GM19351 (cell line): ENCODE measurements at regions not wholly inside any gene's neighbourhood (a gene's known extent, or its start where the extent isn't known, plus 50 kb on each side); places are given as distances from the start of the nearest gene placed in this dataset.

Experiments
- ATAC-seq: cut with Tn5 transposase; IDR thresholded peaks from one replicate; pipeline ENCODE4 v1.9.1; 2021; ENCODE audit warnings: mild to moderate bottlenecking, moderate library complexity; ENCODE audit not compliant: unreplicated experiment

- peak; percentile 82 for ATAC-seq
Measured at GRCh38 chr11:128367573-128367972, 219.8 kb downstream of the ETS1 start.

DNA sequence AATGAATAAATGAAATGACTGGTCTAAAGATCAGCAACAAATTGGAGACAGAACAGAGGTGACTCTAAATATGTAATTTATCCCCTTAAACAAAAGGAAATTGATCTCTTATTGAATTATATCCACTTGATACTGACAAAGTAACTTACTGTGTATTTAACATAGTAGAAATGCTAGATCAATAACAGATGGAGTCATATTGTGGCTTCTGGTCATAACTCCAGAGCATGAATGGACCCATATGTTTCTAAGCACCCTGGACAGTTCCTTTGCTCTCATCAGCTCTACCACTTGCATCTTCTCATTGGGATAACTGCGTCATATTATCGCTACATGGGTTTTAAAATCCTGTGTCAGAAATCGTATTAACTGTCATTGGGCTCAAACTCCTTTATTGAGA lies 222.3 kb downstream of the ETS1 start:
- no peak for ATAC-seq

DNA sequence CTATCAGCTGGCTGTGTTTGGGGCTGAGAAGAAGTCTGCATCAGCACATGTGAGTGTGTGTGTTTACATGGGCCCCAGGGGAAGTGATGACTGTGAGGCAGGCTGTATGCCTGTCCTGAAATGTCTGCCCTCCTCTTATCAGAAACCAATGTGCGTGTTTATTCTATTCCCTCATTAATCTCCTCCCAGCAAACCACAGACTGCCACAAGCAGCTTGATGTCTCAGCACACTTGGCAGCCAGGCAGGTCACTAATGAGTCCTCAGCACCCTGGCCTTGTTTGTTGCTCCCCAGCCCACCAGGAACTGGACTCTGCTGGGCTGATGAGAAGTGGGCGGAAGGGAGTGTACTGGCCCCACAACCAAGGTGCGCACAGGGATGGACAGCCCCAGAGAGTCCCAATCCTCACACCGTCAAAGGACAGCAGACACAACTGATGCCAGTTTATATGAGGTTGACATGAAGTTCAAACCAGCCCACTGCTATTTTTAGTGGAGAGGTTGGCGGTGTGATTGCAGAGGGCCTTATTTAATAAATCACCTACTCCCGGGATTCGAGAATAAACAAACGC lies 225.8 kb downstream of the ETS1 start:
- no peak for ATAC-seq

DNA sequence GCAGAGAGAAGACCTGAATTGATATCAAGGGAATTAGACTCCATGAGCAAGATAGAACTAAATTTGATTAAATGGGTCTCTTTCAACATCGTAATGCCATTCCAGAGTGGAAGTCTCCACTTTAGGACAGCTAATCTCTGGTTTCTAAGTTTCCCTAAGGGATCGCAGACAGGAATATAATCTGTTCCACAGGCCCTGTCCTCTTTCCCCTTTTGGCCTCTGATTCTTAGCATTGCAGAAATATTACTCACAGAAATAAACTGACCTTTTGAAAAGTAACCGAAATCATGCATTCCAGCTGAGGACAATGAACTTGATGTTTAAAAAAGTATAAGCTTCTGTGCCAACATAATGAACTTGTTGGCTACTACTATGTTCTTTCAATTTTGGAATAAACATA lies 227.8 kb downstream of the ETS1 start:
- ATAC-seq = no peak

GRCh38 chr11:128357073-128357472 lies 230.3 kb downstream of the ETS1 start:
- no peak for ATAC-seq

GRCh38 chr11:128355558-128355957 lies 231.8 kb downstream of the ETS1 start:
- ATAC-seq = no peak

DNA sequence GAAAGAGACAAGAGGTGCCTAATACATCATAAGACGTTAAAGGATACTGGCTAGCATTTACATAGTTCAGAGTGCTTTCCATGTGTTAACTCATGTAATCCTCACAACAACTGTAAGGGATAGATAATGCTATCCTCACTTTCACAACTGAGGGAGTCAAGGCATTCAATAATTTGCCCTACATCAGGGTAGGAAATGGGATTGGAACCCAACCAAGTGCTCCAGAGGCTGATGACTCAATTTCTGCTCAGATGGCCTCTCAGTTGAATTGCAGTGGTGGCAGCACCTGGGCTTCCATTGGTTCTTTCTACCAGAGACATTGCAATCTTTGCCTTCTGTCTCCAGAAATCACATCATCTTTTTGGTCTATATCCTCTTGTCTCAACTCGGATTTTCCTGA lies 232.9 kb downstream of the ETS1 start:
- ATAC-seq = no peak

DNA sequence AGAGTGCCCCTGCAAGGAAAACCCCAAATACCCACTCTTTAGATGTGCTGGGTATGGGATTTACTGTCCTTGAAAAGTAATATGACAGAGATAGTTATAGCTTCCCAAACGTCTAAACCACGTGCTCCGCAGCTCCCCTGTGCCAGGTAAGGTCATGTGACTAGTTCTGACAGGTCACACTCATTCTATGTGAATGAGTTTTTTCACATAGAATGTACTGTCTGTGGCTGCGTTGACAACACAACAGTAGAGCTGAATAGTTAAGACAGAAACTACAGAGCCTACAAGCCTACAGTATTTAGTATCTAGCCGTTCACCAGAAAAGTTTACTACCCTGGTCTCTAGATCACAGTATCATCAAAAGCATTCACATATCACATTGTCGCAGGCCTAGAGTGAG lies 236.2 kb downstream of the ETS1 start:
- no peak for ATAC-seq

- ATAC-seq = no peak
Measured at GRCh38 chr11:128349650-128350299, 237.6 kb downstream of the ETS1 start.

DNA sequence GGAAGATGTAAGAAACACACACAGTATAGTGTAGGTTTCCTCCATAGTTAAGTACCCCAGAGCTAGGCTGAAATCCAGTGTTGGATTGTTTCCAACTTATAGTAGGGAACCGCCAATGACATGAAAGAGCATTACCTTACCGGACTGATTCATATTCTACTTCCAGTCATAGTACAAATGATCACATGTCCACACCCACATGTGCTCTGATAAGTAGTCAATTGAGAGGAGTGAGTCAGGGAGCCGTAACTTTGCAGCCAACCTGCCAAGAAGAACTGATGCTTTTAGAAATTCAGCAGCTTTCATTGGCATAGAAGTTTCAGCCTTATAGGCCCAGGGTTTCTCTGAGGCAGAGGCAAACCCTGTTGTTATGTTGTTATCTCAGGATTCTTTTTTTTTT lies 240.6 kb downstream of the ETS1 start:
- no peak for ATAC-seq

- ATAC-seq = no peak
Measured at GRCh38 chr11:128345316-128345715, 242.0 kb downstream of the ETS1 start.

GRCh38 chr11:128343870-128344269 lies 243.5 kb downstream of the ETS1 start:
- ATAC-seq = no peak

- ATAC-seq = no peak
Measured at GRCh38 chr11:128343135-128343514, 244.2 kb downstream of the ETS1 start.

- peak; percentile 88 for ATAC-seq
Measured at GRCh38 chr11:128342511-128343134, 244.7 kb downstream of the ETS1 start.

- ATAC-seq = no peak
Measured at GRCh38 chr11:128341280-128342248, 245.8 kb downstream of the ETS1 start.

DNA sequence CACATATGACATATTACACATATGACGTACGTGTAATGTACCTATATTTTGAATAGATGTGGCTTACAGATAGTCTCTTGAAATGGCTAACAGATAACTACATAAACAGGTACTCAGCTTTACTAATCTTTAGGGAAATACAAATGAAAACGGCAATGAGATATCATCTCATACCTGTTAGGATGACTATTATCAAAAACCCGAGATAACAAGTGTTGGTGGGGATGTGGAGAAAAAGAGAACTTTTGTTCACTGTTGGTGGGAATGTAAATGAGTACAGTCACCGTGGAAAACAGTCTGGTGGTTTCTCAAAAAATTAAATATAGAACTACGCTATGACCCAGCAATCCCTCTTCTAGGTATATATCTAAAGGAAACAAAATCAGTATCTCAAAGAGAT lies 247.6 kb downstream of the ETS1 start:
- no peak for ATAC-seq

- ATAC-seq = no peak
Measured at GRCh38 chr11:128338811-128339210, 248.5 kb downstream of the ETS1 start.

- no peak for ATAC-seq
Measured at GRCh38 chr11:128336203-128336602, 251.2 kb downstream of the ETS1 start.

GRCh38 chr11:128335729-128336128 lies 251.6 kb downstream of the ETS1 start:
- ATAC-seq = no peak

- no peak for ATAC-seq
Measured at GRCh38 chr11:128334311-128335044, 252.9 kb downstream of the ETS1 start.

- no peak for ATAC-seq
Measured at GRCh38 chr11:128331317-128331716, 256.0 kb downstream of the ETS1 start.
